Skeletal muscle tissue (tissue), 3 donors: ENCODE measurements at regions not wholly inside any gene's neighbourhood (a gene's known extent, or its start where the extent isn't known, plus 50 kb on each side); places are given as distances from the start of the nearest gene placed in this dataset.
A peak's percentile ranks its signal among the peaks of the same experiment; 100 is the strongest.
"Not testable (repeated sequence)": the region's sequence is repeated elsewhere in the genome, so short reads cannot be mapped to it uniquely, and the experiment has no call there.

Experiments
- H3K27ac ChIP-seq: one replicate; pipeline ENCODE4 v1.7.0; 2013; ENCODE audit warnings: mild to moderate bottlenecking, low read depth, low read length, inconsistent platforms
- H3K27me3 ChIP-seq, 3 donors: one replicate each; pipeline ENCODE4 v1.7.0; 2013; ENCODE audit warnings: low read length in 3 of 3; ENCODE audit not compliant: control insufficient read depth in 3 of 3, insufficient read depth in 3 of 3
- H3K36me3 ChIP-seq, 3 donors: one replicate each; pipeline ENCODE4 v1.7.0; 2013; ENCODE audit warnings: low read length in 3 of 3; ENCODE audit not compliant: control insufficient read depth in 3 of 3, insufficient read depth in 3 of 3
- H3K4me1 ChIP-seq, 3 donors: one replicate each; pipeline ENCODE4 v1.7.0; 2013; ENCODE audit warnings: low read length in 3 of 3, mild to moderate bottlenecking in 3 of 3; ENCODE audit not compliant: control insufficient read depth in 3 of 3, insufficient read depth in 3 of 3
- H3K4me3 ChIP-seq, 3 donors: one replicate each; pipeline ENCODE4 v1.7.0; 2013; ENCODE audit warnings: low read length in 3 of 3
- H3K9ac ChIP-seq, 3 donors: one replicate each; pipeline ENCODE4 v1.7.0; 2013; ENCODE audit warnings: low read length in 3 of 3, mild to moderate bottlenecking in 3 of 3, moderate library complexity in 2 of 3, low read depth in 1 of 3
- H3K9me3 ChIP-seq, 3 donors: one replicate each; pipeline ENCODE4 v1.7.0; 2013; ENCODE audit warnings: low read length in 3 of 3; ENCODE audit not compliant: control insufficient read depth in 3 of 3
- donor health status: Osteomylitis.

DNA sequence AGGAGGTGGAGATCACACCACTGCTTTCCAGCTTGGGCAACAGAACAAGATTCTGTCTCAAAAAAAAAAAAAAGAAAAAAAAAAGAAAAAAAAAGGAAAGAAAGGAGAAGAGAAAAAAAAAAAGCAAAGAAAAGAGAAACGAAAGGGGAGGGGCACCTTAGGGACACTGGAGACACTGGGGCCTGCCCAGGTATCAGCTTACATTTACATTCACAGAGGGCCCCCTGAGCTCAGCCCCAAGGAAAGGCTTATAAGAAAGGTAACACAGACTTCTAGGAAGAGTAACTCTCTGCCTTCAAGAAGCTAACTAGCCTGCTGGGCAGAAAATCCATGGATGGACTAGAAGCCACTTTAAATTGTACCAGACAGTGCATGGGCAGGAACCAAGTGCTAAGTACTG, 108.8 kb downstream of the NPY start:
- no peak overlapping the region for H3K4me3 ChIP-seq
- no peaks in the 10 kb centered on the region for H3K9me3 ChIP-seq
- peaks cover 0 to 3% (median 0%) of the 10 kb centered on the region in 3 donors for H3K4me1 ChIP-seq
- H3K9ac ChIP-seq: no peak overlapping the region
- H3K27ac ChIP-seq: no peak overlapping the region
- no peaks in the 10 kb centered on the region for H3K36me3 ChIP-seq
- no peaks in the 10 kb centered on the region for H3K27me3 ChIP-seq

DNA sequence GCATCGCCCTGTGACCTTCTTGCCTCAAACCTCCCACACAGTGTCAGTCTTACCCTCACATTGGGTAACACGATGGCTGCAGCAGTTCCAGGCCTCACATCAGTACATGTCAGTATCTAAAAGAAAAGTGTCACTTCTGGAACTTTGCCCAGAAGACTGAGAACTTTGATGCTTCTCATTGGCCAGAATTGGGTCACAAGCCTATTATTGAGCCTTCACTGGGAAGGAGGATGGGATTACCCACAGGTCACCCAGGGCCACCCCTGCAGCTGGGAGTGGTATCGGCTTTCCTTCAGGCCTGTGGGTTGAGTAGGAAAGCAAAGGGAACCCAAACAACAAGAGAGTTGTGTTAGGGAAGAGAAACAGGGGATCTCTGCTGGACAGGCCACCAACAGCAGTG, 111.5 kb downstream of the NPY start:
- Histone ChIP-seq H3K27me3 (no peaks in the 10 kb centered on the region), H3K4me1 (peaks cover 0 to 3% (median 0%) of the 10 kb centered on the region in 3 donors), H3K36me3 (no peaks in the 10 kb centered on the region), H3K9me3 (no peaks in the 10 kb centered on the region), H3K27ac (no peak overlapping the region), H3K9ac (no peak overlapping the region), H3K4me3 (no peak overlapping the region)

DNA sequence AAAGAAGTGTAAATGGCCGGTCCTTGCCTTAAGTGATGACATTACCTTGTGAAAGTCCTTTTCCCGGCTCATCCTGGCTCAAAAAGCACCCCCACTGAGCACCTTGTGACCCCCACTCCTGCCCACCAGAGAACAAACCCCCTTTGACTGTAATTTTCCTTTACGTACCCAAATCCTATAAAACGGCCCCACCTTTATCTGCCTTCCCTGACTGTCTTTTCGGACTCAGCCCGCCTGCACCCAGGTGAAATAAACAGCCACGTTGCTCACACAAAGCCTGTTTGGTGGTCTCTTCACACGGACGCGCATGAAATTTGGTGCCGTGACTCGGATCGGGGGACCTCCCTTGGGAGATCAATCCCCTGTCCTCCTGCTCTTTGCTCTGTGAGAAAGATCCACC, 112.4 kb downstream of the NPY start:
- H3K36me3 ChIP-seq, H3K27me3 ChIP-seq, H3K27ac ChIP-seq, H3K4me3 ChIP-seq, H3K4me1 ChIP-seq, H3K9ac ChIP-seq, H3K9me3 ChIP-seq: not testable (repeated sequence)

DNA sequence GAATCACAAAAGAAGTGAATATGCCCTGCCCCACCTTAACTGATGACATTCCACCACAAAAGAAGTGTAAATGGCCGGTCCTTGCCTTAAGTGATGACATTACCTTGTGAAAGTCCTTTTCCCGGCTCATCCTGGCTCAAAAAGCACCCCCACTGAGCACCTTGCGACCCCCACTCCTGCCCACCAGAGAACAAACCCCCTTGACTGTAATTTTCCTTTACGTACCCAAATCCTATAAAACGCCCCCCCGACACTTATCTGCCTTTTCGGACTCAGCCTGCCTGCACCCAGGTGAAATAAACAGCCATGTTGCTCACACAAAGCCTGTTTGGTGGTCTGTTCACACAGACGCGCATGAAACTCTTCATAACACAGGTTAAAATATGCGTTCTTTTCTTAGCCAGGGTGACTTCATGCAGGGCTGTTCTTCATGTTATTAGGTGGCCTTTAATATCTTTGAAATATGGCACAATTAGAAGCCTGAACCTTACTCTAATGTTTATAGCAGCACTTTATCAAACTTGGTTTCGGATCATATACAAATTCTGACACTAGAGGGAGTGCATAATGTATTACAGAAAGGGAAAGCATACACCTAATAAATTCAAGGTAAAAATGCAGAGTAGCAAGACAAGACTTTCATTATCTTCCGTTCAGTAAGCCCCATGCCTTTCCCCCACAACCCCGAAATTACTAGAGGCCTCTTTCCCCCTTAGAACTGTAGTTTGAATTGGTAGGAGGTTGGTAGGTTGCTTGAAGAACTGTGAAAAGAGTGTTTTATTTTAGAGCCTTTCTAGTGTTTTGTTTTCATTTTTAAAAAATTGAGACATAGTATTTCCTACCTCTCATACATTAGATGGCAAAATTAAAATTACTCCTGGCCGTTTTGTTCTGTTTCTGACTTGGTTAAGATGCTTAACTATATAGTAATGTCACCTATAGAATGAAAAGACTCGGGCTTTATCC, 117.9 kb downstream of the NPY start:
- H3K9ac ChIP-seq: peak overlapping the region in 1 of 3 donors; percentile 69

DNA sequence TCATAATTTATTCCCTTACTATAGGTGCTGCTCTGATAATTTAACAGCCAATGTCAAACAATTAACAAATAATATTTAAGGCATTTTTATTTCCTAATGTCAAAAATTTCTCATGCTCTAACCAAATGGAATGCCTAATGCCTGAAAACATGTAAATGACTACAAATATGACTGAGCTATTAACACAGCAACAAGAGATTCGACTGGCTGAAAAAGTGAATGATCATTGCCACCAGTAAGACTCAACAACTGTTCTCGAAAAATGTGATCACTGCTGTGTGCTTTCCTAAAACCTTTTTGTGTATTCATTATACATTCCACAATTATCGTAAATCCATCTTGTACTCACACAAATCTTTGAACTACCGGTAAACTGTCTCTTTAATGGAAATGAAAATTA, 118.7 kb downstream of the NPY start:
- H3K36me3 ChIP-seq: no peaks in the 10 kb centered on the region
- H3K9me3 ChIP-seq: no peaks in the 10 kb centered on the region
- H3K4me1 ChIP-seq: no peaks in the 10 kb centered on the region
- no peak overlapping the region for H3K27ac ChIP-seq
- H3K9ac ChIP-seq: peak overlapping the region in 1 of 3 donors; percentile 69
- H3K4me3 ChIP-seq: peak overlapping the region in 1 of 3 donors; percentile 11
- H3K27me3 ChIP-seq: no peaks in the 10 kb centered on the region

More for the DNA sequence above, 117.9 kb downstream of the NPY start:
- Histone ChIP-seq H3K4me3 (peak overlapping the region in 2 of 3 donors; percentile 8 to 11), H3K36me3 (no peaks in the 10 kb centered on the region), H3K9me3 (no peaks in the 10 kb centered on the region), H3K27me3 (no peaks in the 10 kb centered on the region), H3K27ac (no peak overlapping the region), H3K4me1 (no peaks in the 10 kb centered on the region)

GRCh38 chr7:24403557-24403956, 119.6 kb downstream of the NPY start:
- Histone ChIP-seq H3K4me1 (no peaks in the 10 kb centered on the region), H3K27me3 (no peaks in the 10 kb centered on the region), H3K27ac (no peak overlapping the region), H3K36me3 (no peaks in the 10 kb centered on the region), H3K4me3 (no peak overlapping the region), H3K9me3 (no peaks in the 10 kb centered on the region), H3K9ac (no peak overlapping the region)

- H3K27me3 ChIP-seq: no peaks in the 10 kb centered on the region
- no peak overlapping the region for H3K9ac ChIP-seq
- no peak overlapping the region for H3K4me3 ChIP-seq
- no peaks in the 10 kb centered on the region for H3K9me3 ChIP-seq
- H3K36me3 ChIP-seq: no peaks in the 10 kb centered on the region
- H3K4me1 ChIP-seq: no peaks in the 10 kb centered on the region
- H3K27ac ChIP-seq: no peak overlapping the region
Observed at GRCh38 chr7:24404315-24404714, 120.3 kb downstream of the NPY start.

DNA sequence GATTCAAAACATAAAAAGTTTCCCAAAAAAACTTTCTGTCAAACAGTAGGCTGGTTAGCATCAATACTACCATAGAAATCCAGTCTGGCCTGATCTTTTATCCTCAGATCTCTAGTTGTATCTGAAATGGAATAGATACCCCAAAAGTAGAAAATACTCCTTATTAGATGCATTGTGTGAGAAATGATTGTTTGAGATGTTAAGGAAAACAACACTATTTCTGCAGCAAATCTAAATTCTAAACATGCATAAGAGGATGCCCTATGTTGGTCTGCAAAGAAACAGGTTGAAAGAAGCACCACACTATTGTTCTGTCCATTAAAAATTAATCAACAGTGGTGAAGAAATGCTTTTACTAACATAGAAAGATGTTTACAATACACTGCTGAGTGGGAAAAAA, 121.0 kb downstream of the NPY start:
- H3K9ac ChIP-seq: no peak overlapping the region

GRCh38 chr7:24406053-24406788, 122.2 kb downstream of the NPY start:
- H3K9ac ChIP-seq: no peak overlapping the region
- H3K27me3 ChIP-seq: no peaks in the 10 kb centered on the region
- no peak overlapping the region for H3K4me3 ChIP-seq
- no peak overlapping the region for H3K27ac ChIP-seq
- H3K4me1 ChIP-seq: no peaks in the 10 kb centered on the region
- H3K36me3 ChIP-seq: no peaks in the 10 kb centered on the region
- H3K9me3 ChIP-seq: no peaks in the 10 kb centered on the region

More for the DNA sequence above, 121.0 kb downstream of the NPY start:
- Histone ChIP-seq H3K4me1 (no peaks in the 10 kb centered on the region), H3K9me3 (no peaks in the 10 kb centered on the region), H3K36me3 (no peaks in the 10 kb centered on the region), H3K27me3 (no peaks in the 10 kb centered on the region), H3K27ac (no peak overlapping the region), H3K4me3 (no peak overlapping the region)

DNA sequence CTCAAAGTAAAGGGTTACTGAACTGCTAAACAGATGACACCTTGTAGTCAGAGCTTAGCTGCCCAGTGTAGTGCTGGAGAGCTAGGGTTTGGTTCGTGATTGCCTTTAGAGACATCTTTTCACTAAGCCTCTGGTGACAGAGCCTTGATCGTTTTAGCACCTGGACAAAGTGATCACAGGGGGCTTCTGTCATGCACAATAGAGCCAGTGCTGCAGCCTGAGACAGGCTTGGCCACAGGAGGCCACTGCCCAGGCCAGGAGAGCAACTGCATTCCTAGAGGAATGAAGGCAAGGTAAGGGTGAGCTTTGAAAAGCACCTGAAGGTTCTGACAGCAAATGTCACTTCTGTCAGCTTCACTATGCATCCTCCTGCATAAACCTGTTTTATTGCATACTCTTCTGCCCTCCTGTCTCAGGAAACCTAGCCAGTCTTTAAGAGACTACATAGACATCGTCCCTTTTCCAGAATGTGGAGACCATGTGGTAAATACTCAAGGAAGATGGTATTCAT, 122.9 kb downstream of the NPY start:
- Histone ChIP-seq H3K4me1 (no peaks in the 10 kb centered on the region), H3K4me3 (no peak overlapping the region), H3K36me3 (no peaks in the 10 kb centered on the region), H3K9me3 (no peaks in the 10 kb centered on the region), H3K27me3 (no peaks in the 10 kb centered on the region), H3K9ac (no peak overlapping the region), H3K27ac (no peak overlapping the region)
